ENCODE measurements at regions not wholly inside any gene's neighbourhood (a gene's known extent, or its start where the extent isn't known, plus 50 kb on each side); places are given as distances from the start of the nearest gene placed in this dataset.
A peak's percentile ranks its signal among the peaks of the same experiment; 100 is the strongest.
"Not testable (repeated sequence)": the region's sequence is repeated elsewhere in the genome, so short reads cannot be mapped to it uniquely, and the experiment has no call there.

DNA sequence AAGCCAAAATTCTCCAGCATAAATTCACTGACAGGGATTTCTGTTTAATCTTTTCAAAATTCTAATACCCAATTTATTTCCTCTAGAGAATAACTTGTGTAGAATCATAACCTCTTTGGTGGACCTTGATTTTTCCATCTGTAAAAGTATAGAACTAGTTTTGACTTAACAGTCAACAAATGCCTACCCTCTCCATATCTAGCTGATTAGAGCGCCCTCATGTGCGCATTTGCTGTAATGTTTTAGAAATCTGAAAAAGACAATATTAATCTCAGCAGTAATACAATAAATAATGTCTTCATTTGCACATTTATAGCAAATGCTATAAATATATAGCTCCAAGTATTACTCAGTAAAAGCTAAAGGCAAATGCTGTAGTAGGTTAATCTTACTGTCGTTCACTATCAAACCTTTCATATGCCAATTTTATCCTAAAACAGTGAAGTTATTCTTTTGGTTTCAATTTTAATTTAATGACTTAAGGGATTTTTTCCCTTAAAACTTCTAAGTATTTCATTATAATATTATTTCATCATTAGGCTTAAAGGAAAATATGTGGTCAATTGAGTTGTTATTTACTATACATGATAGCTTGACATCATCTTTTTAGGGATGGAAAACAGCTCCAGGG lies 153.6 kb upstream of the EFCAB3 start:
- H3K4me1 ChIP-seq; H3K27me3 ChIP-seq; intact Hi-C loops (cut with DNase I); H3K9me3 ChIP-seq; H3K27ac ChIP-seq; H3K4me3 ChIP-seq; H3K9ac ChIP-seq (ENCODE audit: low read depth in 2 of 2, low read length in 2 of 2); H3K36me3 ChIP-seq: not testable (repeated sequence)
- DNase-seq, result peak; percentile 44

DNA sequence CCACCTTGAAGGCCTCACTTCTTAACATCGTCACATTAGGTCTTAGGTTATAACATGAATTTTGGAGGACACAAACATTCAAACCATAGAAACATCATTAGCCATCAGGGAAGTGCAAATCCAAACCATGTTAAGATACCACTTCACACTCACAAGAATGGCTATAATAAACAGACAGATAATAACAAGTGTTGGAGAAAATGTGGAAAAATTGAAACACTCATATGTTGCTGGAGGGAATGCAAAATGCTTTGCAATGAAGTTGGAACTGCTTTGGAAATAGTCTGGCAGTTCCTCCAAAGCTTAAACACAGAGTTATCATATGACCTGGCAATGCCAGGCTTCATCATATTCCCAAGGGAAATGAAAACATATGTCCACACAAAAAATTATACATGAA lies 156.8 kb upstream of the EFCAB3 start:
- H3K36me3 ChIP-seq; H3K9me3 ChIP-seq; H3K27me3 ChIP-seq; DNase-seq; intact Hi-C loops (cut with DNase I); H3K9ac ChIP-seq (ENCODE audit: low read depth in 2 of 2, low read length in 2 of 2); H3K4me1 ChIP-seq; H3K4me3 ChIP-seq; H3K27ac ChIP-seq: not testable (repeated sequence)

GRCh38 chr17:62219221-62219899 lies 154.3 kb upstream of the MED13 start:
- no peak for DNase-seq
- Histone ChIP-seq H3K9ac (ENCODE audit: low read depth in 2 of 2, low read length in 2 of 2) (no peak overlapping the region), H3K9me3 (no peaks in the 10 kb centered on the region), H3K27me3 (no peaks in the 10 kb centered on the region), H3K27ac (no peak overlapping the region), H3K4me1 (no peaks in the 10 kb centered on the region), H3K36me3 (no peaks in the 10 kb centered on the region), H3K4me3 (no peak overlapping the region)
- intact Hi-C loops (cut with DNase I), result no loop called here
- TF ChIP-seq, protein P1, sequence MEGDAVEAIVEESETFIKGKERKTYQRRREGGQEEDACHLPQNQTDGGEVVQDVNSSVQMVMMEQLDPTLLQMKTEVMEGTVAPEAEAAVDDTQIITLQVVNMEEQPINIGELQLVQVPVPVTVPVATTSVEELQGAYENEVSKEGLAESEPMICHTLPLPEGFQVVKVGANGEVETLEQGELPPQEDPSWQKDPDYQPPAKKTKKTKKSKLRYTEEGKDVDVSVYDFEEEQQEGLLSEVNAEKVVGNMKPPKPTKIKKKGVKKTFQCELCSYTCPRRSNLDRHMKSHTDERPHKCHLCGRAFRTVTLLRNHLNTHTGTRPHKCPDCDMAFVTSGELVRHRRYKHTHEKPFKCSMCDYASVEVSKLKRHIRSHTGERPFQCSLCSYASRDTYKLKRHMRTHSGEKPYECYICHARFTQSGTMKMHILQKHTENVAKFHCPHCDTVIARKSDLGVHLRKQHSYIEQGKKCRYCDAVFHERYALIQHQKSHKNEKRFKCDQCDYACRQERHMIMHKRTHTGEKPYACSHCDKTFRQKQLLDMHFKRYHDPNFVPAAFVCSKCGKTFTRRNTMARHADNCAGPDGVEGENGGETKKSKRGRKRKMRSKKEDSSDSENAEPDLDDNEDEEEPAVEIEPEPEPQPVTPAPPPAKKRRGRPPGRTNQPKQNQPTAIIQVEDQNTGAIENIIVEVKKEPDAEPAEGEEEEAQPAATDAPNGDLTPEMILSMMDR (IDR thresholded peaks at IDR 0.05), result no peak

DNA sequence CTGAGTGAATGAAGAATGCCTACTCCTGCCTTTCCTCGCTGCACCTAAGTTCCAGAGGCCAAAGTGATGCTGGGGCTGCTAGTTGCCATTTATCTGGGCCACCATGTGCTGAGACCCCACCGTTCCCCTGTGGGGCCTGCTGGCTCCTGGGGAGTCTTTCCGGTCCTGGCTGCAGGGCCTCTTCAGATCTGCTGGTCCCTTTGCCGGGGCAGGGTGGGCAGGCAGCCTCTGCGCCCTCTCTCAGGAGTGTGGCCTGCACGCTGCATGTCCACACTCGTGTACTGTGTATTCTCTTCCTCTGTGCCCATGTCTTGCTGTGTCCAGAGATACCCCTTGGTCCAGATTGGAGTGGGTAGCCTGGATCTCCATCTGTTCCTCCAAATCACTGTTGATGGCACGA lies 151.8 kb upstream of the MED13 start:
- TF ChIP-seq, protein P1 (IDR thresholded peaks at IDR 0.05), result no peak
- H3K9me3 ChIP-seq, result no peaks in the 10 kb centered on the region
- no peak overlapping the region for H3K4me3 ChIP-seq
- intact Hi-C loops (cut with DNase I), result no loop called here
- no peak overlapping the region for H3K9ac ChIP-seq (ENCODE audit: low read depth in 2 of 2, low read length in 2 of 2)
- no peaks in the 10 kb centered on the region for H3K4me1 ChIP-seq
- H3K36me3 ChIP-seq, result no peaks in the 10 kb centered on the region
- DNase-seq, result no peak
- H3K27ac ChIP-seq, result no peak overlapping the region
- no peaks in the 10 kb centered on the region for H3K27me3 ChIP-seq

- H3K9ac ChIP-seq (ENCODE audit: low read depth in 2 of 2, low read length in 2 of 2); intact Hi-C loops (cut with DNase I); H3K9me3 ChIP-seq; H3K36me3 ChIP-seq; DNase-seq; H3K27me3 ChIP-seq; H3K4me3 ChIP-seq; H3K4me1 ChIP-seq; H3K27ac ChIP-seq: not testable (repeated sequence)
Observed at GRCh38 chr17:62215891-62216290, 150.8 kb upstream of the MED13 start.

DNA sequence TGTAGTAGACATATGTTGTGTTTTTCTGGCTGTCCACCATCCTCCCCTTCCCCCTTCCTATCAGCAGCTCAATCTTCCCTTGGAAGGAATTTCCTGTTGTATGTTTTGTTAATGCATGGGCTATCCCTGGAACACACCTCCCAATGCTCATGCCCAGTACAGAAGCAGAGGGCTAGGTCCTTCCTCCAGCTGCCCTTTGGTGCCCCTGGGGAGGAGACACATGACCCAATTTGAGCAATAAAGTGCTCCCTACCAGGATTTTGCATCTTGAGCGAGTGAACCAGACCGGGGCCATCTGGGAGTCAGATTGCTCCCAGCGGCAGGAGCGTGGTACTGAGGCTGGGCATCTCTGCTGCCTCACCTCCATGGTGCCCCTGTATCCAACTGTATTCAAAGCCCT lies 141.5 kb upstream of the MED13 start:
- Histone ChIP-seq H3K9me3 (no peaks in the 10 kb centered on the region), H3K27me3 (no peaks in the 10 kb centered on the region), H3K4me1 (no peaks in the 10 kb centered on the region), H3K27ac (no peak overlapping the region), H3K36me3 (no peaks in the 10 kb centered on the region), H3K4me3 (no peak overlapping the region), H3K9ac (ENCODE audit: low read depth in 2 of 2, low read length in 2 of 2) (no peak overlapping the region)
- intact Hi-C loops (cut with DNase I), result no loop called here
- TF ChIP-seq, protein P1 (IDR thresholded peaks at IDR 0.05), result no peak
- DNase-seq, result no peak

GRCh38 chr17:62197156-62197555 lies 132.1 kb upstream of the MED13 start:
- H3K9ac ChIP-seq (ENCODE audit: low read depth in 2 of 2, low read length in 2 of 2); H3K4me3 ChIP-seq; DNase-seq; H3K27me3 ChIP-seq; H3K36me3 ChIP-seq; intact Hi-C loops (cut with DNase I); H3K27ac ChIP-seq; H3K9me3 ChIP-seq; H3K4me1 ChIP-seq: not testable (repeated sequence)

DNA sequence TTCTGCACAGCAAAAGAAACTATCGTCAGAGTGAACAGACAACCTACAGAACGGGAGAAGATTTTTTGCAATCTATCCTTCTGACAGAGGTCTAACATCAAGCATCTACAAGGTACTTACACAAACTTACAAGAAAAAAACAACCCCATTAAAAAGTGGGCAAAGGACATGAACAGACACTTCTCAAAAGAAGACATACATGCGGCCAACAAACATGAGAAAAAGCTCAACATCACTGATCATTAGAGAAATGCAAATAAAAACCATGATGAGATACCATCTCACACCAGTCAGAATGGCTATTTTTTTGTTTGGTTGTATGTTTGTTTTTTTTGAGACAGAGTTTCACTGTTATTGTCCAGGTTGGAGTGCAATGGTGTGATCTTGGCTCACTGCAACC lies 131.5 kb upstream of the MED13 start:
- H3K4me3 ChIP-seq; H3K27me3 ChIP-seq; H3K36me3 ChIP-seq; H3K27ac ChIP-seq; H3K9ac ChIP-seq (ENCODE audit: low read depth in 2 of 2, low read length in 2 of 2); intact Hi-C loops (cut with DNase I); H3K9me3 ChIP-seq; DNase-seq; H3K4me1 ChIP-seq: not testable (repeated sequence)
